ENCODE measurements at regions not wholly inside any gene's neighbourhood (a gene's known extent, or its start where the extent isn't known, plus 50 kb on each side); places are given as distances from the start of the nearest gene placed in this dataset.
"Not testable (repeated sequence)": the region's sequence is repeated elsewhere in the genome, so short reads cannot be mapped to it uniquely, and the experiment has no call there.

DNA sequence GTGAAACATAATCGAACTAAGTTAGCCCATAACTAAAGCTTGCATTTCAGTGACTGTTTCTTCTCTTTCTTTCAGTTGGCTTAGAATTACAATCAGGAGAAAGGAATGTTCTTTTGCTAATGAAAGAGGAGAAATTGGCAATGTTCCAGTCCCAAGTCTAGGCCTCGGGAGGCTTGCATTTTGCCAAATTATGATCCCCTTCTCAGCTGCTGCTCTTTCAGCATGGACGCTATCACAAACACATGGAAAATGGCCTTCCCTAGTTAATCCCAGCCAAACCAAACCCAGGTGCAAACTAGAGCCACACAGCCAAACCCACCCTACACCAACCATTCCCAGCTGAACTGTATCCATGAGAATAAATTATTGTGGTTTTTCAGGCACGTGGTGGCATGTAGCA, 605.2 kb upstream of the LRRTM4 start:
- Histone ChIP-seq H3K4me3 (ENCODE audit: low read length) (no peak overlapping the region), H3K27me3 (ENCODE audit: control insufficient read depth, insufficient read depth, low read length) (no peaks in the 10 kb centered on the region), H3K36me3 (ENCODE audit: control insufficient read depth, insufficient read depth, low read length) (no peaks in the 10 kb centered on the region), H3K4me1 (ENCODE audit: control insufficient read depth, insufficient read depth, low read length) (no peaks in the 10 kb centered on the region), H3K9ac (ENCODE audit: low read length) (no peak overlapping the region), H3K27ac (ENCODE audit: low read depth, low read length) (no peak overlapping the region)

DNA sequence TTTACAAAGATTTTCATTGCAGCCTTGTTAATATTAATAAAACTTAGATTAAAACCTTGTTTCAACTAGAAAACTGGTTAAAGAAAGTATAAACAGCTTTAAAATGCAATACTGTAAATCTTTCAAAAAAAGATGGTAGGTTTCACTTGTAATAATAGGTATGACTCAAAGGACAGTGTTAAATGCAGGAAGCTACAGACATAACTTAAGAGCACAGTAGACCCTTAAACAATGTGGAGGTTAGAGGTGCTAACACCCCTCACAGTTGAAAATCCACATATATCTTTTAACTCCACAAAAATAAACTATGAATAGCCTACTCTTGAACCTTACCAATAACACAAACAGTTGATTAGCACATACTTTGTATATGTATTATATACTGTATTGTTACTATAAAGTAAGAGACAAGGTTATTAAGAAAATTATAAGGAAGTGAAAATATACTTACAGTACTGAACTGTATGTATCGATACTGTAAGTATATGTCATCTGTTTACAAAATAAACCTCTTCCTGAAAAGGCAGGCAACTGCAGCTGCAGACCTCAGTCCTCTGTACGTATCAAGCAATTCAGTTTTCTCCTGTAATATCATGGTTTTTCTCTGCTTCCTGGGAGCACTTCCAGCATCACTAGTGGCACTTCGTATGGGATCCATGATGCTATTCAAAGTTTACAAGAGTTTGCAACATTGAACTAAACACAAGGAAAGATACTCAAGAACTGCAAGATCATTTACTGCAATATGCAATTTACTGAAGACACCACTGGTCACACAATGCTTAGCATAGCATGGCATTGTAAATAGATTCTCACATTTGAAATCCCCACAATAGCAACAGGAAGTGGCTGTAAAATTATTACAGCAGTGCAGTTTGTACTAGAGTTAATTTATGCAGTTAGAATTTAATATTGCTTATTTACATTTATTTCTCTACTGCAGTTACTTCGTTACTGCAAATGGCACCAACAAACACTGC, 610.5 kb upstream of the LRRTM4 start:
- Histone ChIP-seq H3K4me3 (ENCODE audit: low read length) (no peak overlapping the region), H3K27me3 (ENCODE audit: control insufficient read depth, insufficient read depth, low read length) (no peaks in the 10 kb centered on the region), H3K27ac (ENCODE audit: low read depth, low read length) (no peak overlapping the region), H3K36me3 (ENCODE audit: control insufficient read depth, insufficient read depth, low read length) (no peaks in the 10 kb centered on the region), H3K9ac (ENCODE audit: low read length) (no peak overlapping the region), H3K4me1 (ENCODE audit: control insufficient read depth, insufficient read depth, low read length) (no peaks in the 10 kb centered on the region)

DNA sequence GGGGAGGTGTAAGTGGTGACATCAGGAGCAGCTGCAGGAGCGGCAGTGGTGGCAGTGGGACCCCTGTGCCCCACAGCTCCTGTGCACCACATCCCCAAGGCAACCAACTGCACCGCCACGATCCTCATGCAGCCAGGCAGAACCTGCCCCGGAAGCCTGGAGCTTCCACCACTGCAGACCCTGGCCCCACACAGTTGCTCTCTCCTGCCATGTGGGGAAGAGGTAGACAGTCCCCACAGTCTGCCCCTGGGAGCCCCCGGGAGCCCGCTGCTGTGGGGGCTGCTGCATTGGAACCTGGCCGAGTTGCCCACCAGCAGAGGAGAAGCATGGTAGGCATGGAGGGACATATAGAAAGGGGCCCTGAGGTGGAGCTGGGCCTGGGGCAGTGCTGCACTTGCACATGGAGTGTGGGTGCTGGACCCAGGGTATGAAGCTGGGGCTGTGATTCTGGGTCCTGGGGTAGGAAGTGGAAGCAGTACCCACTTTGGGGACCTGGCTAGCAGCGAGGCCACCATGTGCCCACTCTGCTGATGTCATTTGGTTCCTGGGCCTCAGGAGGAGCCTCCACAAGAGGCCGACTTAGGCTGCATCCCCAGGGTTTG, 623.3 kb upstream of the LRRTM4 start:
- no peak overlapping the region for H3K4me3 ChIP-seq (ENCODE audit: low read length)
- H3K27me3 ChIP-seq (ENCODE audit: control insufficient read depth, insufficient read depth, low read length) = no peaks in the 10 kb centered on the region
- H3K4me1 ChIP-seq (ENCODE audit: control insufficient read depth, insufficient read depth, low read length) = no peaks in the 10 kb centered on the region
- H3K9ac ChIP-seq (ENCODE audit: low read length) = no peak overlapping the region
- no peaks in the 10 kb centered on the region for H3K36me3 ChIP-seq (ENCODE audit: control insufficient read depth, insufficient read depth, low read length)
- no peak overlapping the region for H3K27ac ChIP-seq (ENCODE audit: low read depth, low read length)

- Histone ChIP-seq H3K4me1 (ENCODE audit: control insufficient read depth, insufficient read depth, low read length) (no peaks in the 10 kb centered on the region), H3K9ac (ENCODE audit: low read length) (no peak overlapping the region), H3K27ac (ENCODE audit: low read depth, low read length) (no peak overlapping the region), H3K36me3 (ENCODE audit: control insufficient read depth, insufficient read depth, low read length) (no peaks in the 10 kb centered on the region), H3K4me3 (ENCODE audit: low read length) (no peak overlapping the region), H3K27me3 (ENCODE audit: control insufficient read depth, insufficient read depth, low read length) (no peaks in the 10 kb centered on the region)
Measured at GRCh38 chr2:78145997-78146722, 624.0 kb upstream of the LRRTM4 start.

DNA sequence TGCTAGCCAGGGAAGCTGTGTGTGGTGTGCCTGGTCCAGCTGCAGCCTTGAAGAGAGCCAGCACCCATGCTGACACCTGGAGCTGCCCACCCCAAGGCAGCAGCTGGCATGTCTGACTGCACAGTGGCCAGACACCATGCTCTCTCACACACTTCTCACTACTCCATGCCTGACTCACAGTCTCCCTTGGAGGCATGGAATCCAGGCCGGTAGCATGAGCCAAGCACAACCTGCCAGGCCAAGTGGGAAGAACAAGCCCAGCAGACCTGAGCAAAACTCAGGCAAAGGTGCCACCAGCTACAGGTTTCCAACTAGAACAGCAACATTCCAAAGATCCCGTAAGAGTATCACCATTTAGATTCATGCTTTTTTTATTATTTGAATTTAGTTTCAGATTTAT, 625.3 kb upstream of the LRRTM4 start:
- Histone ChIP-seq H3K36me3 (ENCODE audit: control insufficient read depth, insufficient read depth, low read length) (no peaks in the 10 kb centered on the region), H3K27me3 (ENCODE audit: control insufficient read depth, insufficient read depth, low read length) (no peaks in the 10 kb centered on the region), H3K4me3 (ENCODE audit: low read length) (no peak overlapping the region), H3K9ac (ENCODE audit: low read length) (no peak overlapping the region), H3K27ac (ENCODE audit: low read depth, low read length) (no peak overlapping the region), H3K4me1 (ENCODE audit: control insufficient read depth, insufficient read depth, low read length) (no peaks in the 10 kb centered on the region)

- no peak overlapping the region for H3K4me3 ChIP-seq (ENCODE audit: low read length)
- no peaks in the 10 kb centered on the region for H3K27me3 ChIP-seq (ENCODE audit: control insufficient read depth, insufficient read depth, low read length)
- H3K9ac ChIP-seq (ENCODE audit: low read length) = no peak overlapping the region
- H3K4me1 ChIP-seq (ENCODE audit: control insufficient read depth, insufficient read depth, low read length) = no peaks in the 10 kb centered on the region
- no peak overlapping the region for H3K27ac ChIP-seq (ENCODE audit: low read depth, low read length)
- no peaks in the 10 kb centered on the region for H3K36me3 ChIP-seq (ENCODE audit: control insufficient read depth, insufficient read depth, low read length)
Measured at GRCh38 chr2:78154586-78154985, 632.4 kb upstream of the LRRTM4 start.

GRCh38 chr2:78162202-78162601, 640.0 kb upstream of the LRRTM4 start:
- no peaks in the 10 kb centered on the region for H3K36me3 ChIP-seq (ENCODE audit: control insufficient read depth, insufficient read depth, low read length)

GRCh38 chr2:78172157-78172556, 650.0 kb upstream of the LRRTM4 start:
- not testable (repeated sequence) for H3K4me3 ChIP-seq (ENCODE audit: low read length); H3K27ac ChIP-seq (ENCODE audit: low read depth, low read length); H3K36me3 ChIP-seq (ENCODE audit: control insufficient read depth, insufficient read depth, low read length); H3K4me1 ChIP-seq (ENCODE audit: control insufficient read depth, insufficient read depth, low read length); H3K27me3 ChIP-seq (ENCODE audit: control insufficient read depth, insufficient read depth, low read length); H3K9ac ChIP-seq (ENCODE audit: low read length)

More at GRCh38 chr2:78162202-78162601, 640.0 kb upstream of the LRRTM4 start:
- no peak overlapping the region for H3K9ac ChIP-seq (ENCODE audit: low read length)
- H3K27me3 ChIP-seq (ENCODE audit: control insufficient read depth, insufficient read depth, low read length) = no peaks in the 10 kb centered on the region
- H3K4me1 ChIP-seq (ENCODE audit: control insufficient read depth, insufficient read depth, low read length) = no peaks in the 10 kb centered on the region
- H3K4me3 ChIP-seq (ENCODE audit: low read length) = no peak overlapping the region
- H3K27ac ChIP-seq (ENCODE audit: low read depth, low read length) = no peak overlapping the region

DNA sequence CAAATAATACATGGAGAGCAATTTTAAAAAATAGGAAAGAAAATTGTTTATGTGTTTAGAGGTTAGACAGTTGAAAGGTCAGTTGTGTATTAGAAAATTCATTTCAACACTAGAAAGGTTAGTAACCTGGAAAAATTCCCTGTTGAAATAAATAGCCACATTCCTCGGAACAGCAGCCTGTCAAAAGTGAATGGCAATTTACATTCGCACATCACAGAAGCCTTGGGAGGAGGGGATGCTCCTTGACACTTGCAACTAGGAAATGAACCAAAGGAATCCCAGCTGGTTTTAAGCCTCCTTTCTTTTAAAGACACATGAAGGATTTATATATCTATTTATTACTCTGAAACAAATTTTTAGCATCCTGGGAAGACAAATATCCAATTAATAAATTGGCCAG, 653.5 kb upstream of the LRRTM4 start:
- no peak overlapping the region for H3K4me3 ChIP-seq (ENCODE audit: low read length)
- no peak overlapping the region for H3K27ac ChIP-seq (ENCODE audit: low read depth, low read length)
- H3K4me1 ChIP-seq (ENCODE audit: control insufficient read depth, insufficient read depth, low read length) = no peaks in the 10 kb centered on the region
- no peaks in the 10 kb centered on the region for H3K27me3 ChIP-seq (ENCODE audit: control insufficient read depth, insufficient read depth, low read length)
- no peak overlapping the region for H3K9ac ChIP-seq (ENCODE audit: low read length)
- H3K36me3 ChIP-seq (ENCODE audit: control insufficient read depth, insufficient read depth, low read length) = no peaks in the 10 kb centered on the region

GRCh38 chr2:78201064-78201575, 678.9 kb upstream of the LRRTM4 start:
- H3K4me1 ChIP-seq (ENCODE audit: control insufficient read depth, insufficient read depth, low read length) = no peaks in the 10 kb centered on the region
- H3K36me3 ChIP-seq (ENCODE audit: control insufficient read depth, insufficient read depth, low read length) = no peaks in the 10 kb centered on the region
- no peak overlapping the region for H3K27ac ChIP-seq (ENCODE audit: low read depth, low read length)
- no peak overlapping the region for H3K4me3 ChIP-seq (ENCODE audit: low read length)
- H3K27me3 ChIP-seq (ENCODE audit: control insufficient read depth, insufficient read depth, low read length) = no peaks in the 10 kb centered on the region
- no peak overlapping the region for H3K9ac ChIP-seq (ENCODE audit: low read length)

DNA sequence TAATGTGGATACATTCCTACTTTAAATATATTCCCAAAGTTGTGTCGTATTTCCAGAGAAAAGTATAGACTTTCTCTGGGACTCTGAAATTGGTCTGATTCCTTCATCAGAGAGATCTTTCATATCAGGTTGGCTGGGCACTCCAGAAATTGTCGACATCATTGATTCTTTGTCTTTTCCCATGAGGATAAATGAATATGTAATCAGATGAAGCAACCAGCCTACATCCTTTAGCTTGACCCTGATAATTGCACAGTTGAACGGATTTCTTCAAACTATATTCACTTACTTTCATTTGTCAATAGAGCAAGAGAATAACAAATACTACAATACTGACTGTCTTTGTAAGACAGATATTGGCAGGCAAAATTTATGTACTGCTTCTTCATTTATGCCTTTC, 680.2 kb upstream of the LRRTM4 start:
- no peak overlapping the region for H3K9ac ChIP-seq (ENCODE audit: low read length)
- H3K27ac ChIP-seq (ENCODE audit: low read depth, low read length) = no peak overlapping the region
- H3K27me3 ChIP-seq (ENCODE audit: control insufficient read depth, insufficient read depth, low read length) = no peaks in the 10 kb centered on the region
- no peak overlapping the region for H3K4me3 ChIP-seq (ENCODE audit: low read length)
- no peaks in the 10 kb centered on the region for H3K4me1 ChIP-seq (ENCODE audit: control insufficient read depth, insufficient read depth, low read length)
- H3K36me3 ChIP-seq (ENCODE audit: control insufficient read depth, insufficient read depth, low read length) = no peaks in the 10 kb centered on the region

- Histone ChIP-seq H3K4me1 (ENCODE audit: control insufficient read depth, insufficient read depth, low read length) (no peaks in the 10 kb centered on the region), H3K36me3 (ENCODE audit: control insufficient read depth, insufficient read depth, low read length) (no peaks in the 10 kb centered on the region), H3K4me3 (ENCODE audit: low read length) (no peak overlapping the region), H3K27ac (ENCODE audit: low read depth, low read length) (no peak overlapping the region), H3K27me3 (ENCODE audit: control insufficient read depth, insufficient read depth, low read length) (no peaks in the 10 kb centered on the region), H3K9ac (ENCODE audit: low read length) (no peak overlapping the region)
Measured at GRCh38 chr2:78202986-78203670, 681.0 kb upstream of the LRRTM4 start.
